Fibroblast of peridontal ligament (primary cell): ENCODE measurements at regions not wholly inside any gene's neighbourhood (a gene's known extent, or its start where the extent isn't known, plus 50 kb on each side); places are given as distances from the start of the nearest gene placed in this dataset.
"Not testable (repeated sequence)": the region's sequence is repeated elsewhere in the genome, so short reads cannot be mapped to it uniquely, and the experiment has no call there.

Experiments
- DNase-seq: peaks from one replicate; pipeline ENCODE4 v3.0.0-alpha.2; 2010; ENCODE audit errors: extremely low read depth

GRCh38 chr7:138316421-138317043 lies 143.5 kb upstream of the TRIM24 start:
- DNase-seq, result no peak

- no peak for DNase-seq
Measured at GRCh38 chr7:138317044-138317596, 142.9 kb upstream of the TRIM24 start.

- DNase-seq, result no peak
Measured at GRCh38 chr7:138324941-138325340, 135.1 kb upstream of the TRIM24 start.

GRCh38 chr7:138325434-138325833 lies 134.6 kb upstream of the TRIM24 start:
- DNase-seq, result no peak

- DNase-seq, result no peak
Measured at GRCh38 chr7:138328215-138328614, 131.8 kb upstream of the TRIM24 start.

- not testable (repeated sequence) for DNase-seq
Measured at GRCh38 chr7:138332850-138333249, 127.2 kb upstream of the TRIM24 start.

GRCh38 chr7:138338361-138338760 lies 121.7 kb upstream of the TRIM24 start:
- no peak for DNase-seq

GRCh38 chr7:138339229-138339628 lies 120.8 kb upstream of the TRIM24 start:
- not testable (repeated sequence) for DNase-seq

- no peak for DNase-seq
Measured at GRCh38 chr7:138342990-138343389, 117.1 kb upstream of the TRIM24 start.

- DNase-seq, result no peak
Measured at GRCh38 chr7:138345567-138345966, 114.5 kb upstream of the TRIM24 start.

GRCh38 chr7:138346975-138347374 lies 113.1 kb upstream of the TRIM24 start:
- DNase-seq, result no peak

GRCh38 chr7:138349841-138350700 lies 110.0 kb upstream of the TRIM24 start:
- DNase-seq, result no peak

- no peak for DNase-seq
Measured at GRCh38 chr7:138350701-138351357, 109.2 kb upstream of the TRIM24 start.

- DNase-seq, result no peak
Measured at GRCh38 chr7:138352570-138353461, 107.2 kb upstream of the TRIM24 start.

- no peak for DNase-seq
Measured at GRCh38 chr7:138354066-138354465, 106.0 kb upstream of the TRIM24 start.

GRCh38 chr7:138355254-138355653 lies 104.8 kb upstream of the TRIM24 start:
- no peak for DNase-seq

GRCh38 chr7:138358850-138359341 lies 101.2 kb upstream of the TRIM24 start:
- no peak for DNase-seq

GRCh38 chr7:138359870-138360559 lies 100.0 kb upstream of the TRIM24 start:
- no peak for DNase-seq

GRCh38 chr7:138363721-138364120 lies 96.3 kb upstream of the TRIM24 start:
- no peak for DNase-seq

- not testable (repeated sequence) for DNase-seq
Measured at GRCh38 chr7:138366137-138366536, 93.9 kb upstream of the TRIM24 start.

- not testable (repeated sequence) for DNase-seq
Measured at GRCh38 chr7:138366676-138367075, 93.4 kb upstream of the TRIM24 start.
